HEK293 (cell line): ENCODE measurements at regions not wholly inside any gene's neighbourhood (a gene's known extent, or its start where the extent isn't known, plus 50 kb on each side); places are given as distances from the start of the nearest gene placed in this dataset.

Experiments
- CTCF ChIA-PET: fragments of 350-600 bp; formaldehyde crosslinking; extraction: SDS; loops from one replicate; lab custom pipeline; 2021; ENCODE audit warnings: antibody characterized with exemption; lab: Yijun Ruan, JAX
- POLR2A ChIA-PET: fragments of 300-600 bp; formaldehyde crosslinking; extraction: SDS; loops from one replicate; lab custom pipeline; 2020; ENCODE audit warnings: antibody characterized with exemption, inconsistent platforms; lab: Yijun Ruan, JAX
- H3K27ac ChIP-seq: fragments of 200-500 bp; sonication (Bioruptor generic); 2 replicates; pipeline ENCODE4 v1.5.1; 2014; ENCODE audit warnings: low read depth, low read length, control low read depth, inconsistent platforms; ENCODE audit errors: extremely low read depth
- H3K36me3 ChIP-seq, 2 experiments: fragments of 200-500 bp in 1 of 2; sonication (Bioruptor generic) in 1 of 2; 1 replicate in 1 of 2; 2 replicates in 1 of 2; pipeline ENCODE4 v1.5.1; 2014 to 2017; ENCODE audit warnings: inconsistent platforms in 2 of 2, low read length in 2 of 2; ENCODE audit not compliant: control insufficient read depth in 2 of 2, insufficient read depth in 1 of 2
- H3K4me1 ChIP-seq: fragments of 200-500 bp; sonication (Bioruptor generic); 2 replicates; pipeline ENCODE4 v1.5.1; 2014; ENCODE audit warnings: mild to moderate bottlenecking, low read length, inconsistent platforms; ENCODE audit not compliant: control insufficient read depth, insufficient read depth
- H3K4me3 ChIP-seq: 2 replicates; pipeline ENCODE4 v1.5.1; 2011; ENCODE audit warnings: low read depth, mild to moderate bottlenecking, control low read depth, low read length, moderate library complexity
- H3K9me3 ChIP-seq: fragments of 200-500 bp; sonication (Bioruptor generic); 2 replicates; pipeline ENCODE4 v1.5.1; 2014; ENCODE audit warnings: low read depth, low read length, inconsistent platforms; ENCODE audit not compliant: control insufficient read depth, insufficient read depth
- AEBP2 ChIP-seq: fragments of 450-650 bp; formaldehyde crosslinking; IDR thresholded peaks from 2 replicates; pipeline ENCODE4 v1.5.1; 2016; ENCODE audit warnings: missing biosample characterization, missing genetic modification characterization, borderline replicate concordance
- ATF2 ChIP-seq: fragments of 450-650 bp; formaldehyde crosslinking; IDR thresholded peaks from 2 replicates; pipeline ENCODE4 v1.5.1; 2016; ENCODE audit warnings: missing biosample characterization, missing genetic modification characterization, low read depth
- OVOL3 ChIP-seq: fragments of 450-650 bp; formaldehyde crosslinking; IDR thresholded peaks from 2 replicates; pipeline ENCODE4 v1.5.1; 2016; ENCODE audit warnings: missing biosample characterization, missing genetic modification characterization
- PATZ1 ChIP-seq: fragments of 450-650 bp; formaldehyde crosslinking; IDR thresholded peaks from 2 replicates; pipeline ENCODE4 v1.5.1; 2016; ENCODE audit warnings: missing biosample characterization, missing genetic modification characterization
- SETDB1 ChIP-seq: IDR thresholded peaks from one replicate; pipeline ENCODE4 v1.6.1; 2017; ENCODE audit warnings: mild to moderate bottlenecking, low read length, moderate library complexity, mixed read lengths; ENCODE audit not compliant: insufficient read length
- SP7 ChIP-seq: fragments of 450-650 bp; formaldehyde crosslinking; IDR thresholded peaks from 2 replicates; pipeline ENCODE4 v1.5.1; 2016; ENCODE audit warnings: missing biosample characterization, missing genetic modification characterization
- TRIM28 ChIP-seq: IDR thresholded peaks from 2 replicates; pipeline ENCODE4 v1.6.1; 2011; ENCODE audit warnings: low read length, control low read depth, borderline replicate concordance
- YY2 ChIP-seq: fragments of 450-650 bp; formaldehyde crosslinking; IDR thresholded peaks from 2 replicates; pipeline ENCODE4 v1.5.1; 2016; ENCODE audit warnings: missing biosample characterization, missing genetic modification characterization
- ZBTB6 ChIP-seq: fragments of 450-650 bp; formaldehyde crosslinking; IDR thresholded peaks from 2 replicates; pipeline ENCODE4 v1.5.1; 2017; ENCODE audit warnings: missing biosample characterization, missing genetic modification characterization
- ZNF114 ChIP-seq: fragments of 450-650 bp; formaldehyde crosslinking; IDR thresholded peaks from 2 replicates; pipeline ENCODE4 v1.5.0; 2017; ENCODE audit warnings: missing biosample characterization, missing genetic modification characterization
- ZNF18 ChIP-seq: fragments of 450-650 bp; formaldehyde crosslinking; IDR thresholded peaks from 2 replicates; pipeline ENCODE4 v1.5.1; 2016; ENCODE audit warnings: missing biosample characterization, missing genetic modification characterization
- ZNF302 ChIP-seq: fragments of 450-650 bp; formaldehyde crosslinking; IDR thresholded peaks from 2 replicates; pipeline ENCODE4 v1.5.1; 2016; ENCODE audit warnings: missing biosample characterization, missing genetic modification characterization, low read depth
- ZNF510 ChIP-seq: fragments of 450-650 bp; formaldehyde crosslinking; IDR thresholded peaks from 2 replicates; pipeline ENCODE4 v1.5.1; 2018; ENCODE audit warnings: mild to moderate bottlenecking, missing genetic modification characterization, missing biosample characterization; ENCODE audit not compliant: insufficient replicate concordance
- ZNF561 ChIP-seq: fragments of 450-650 bp; IDR thresholded peaks from 2 replicates; pipeline ENCODE4 v1.5.1; 2018; ENCODE audit warnings: missing biosample characterization, missing genetic modification characterization, borderline replicate concordance
- ZNF654 ChIP-seq: fragments of 450-650 bp; formaldehyde crosslinking; IDR thresholded peaks from 2 replicates; pipeline ENCODE4 v1.5.1; 2016; ENCODE audit warnings: low read depth, missing biosample characterization, missing genetic modification characterization
- ZNF692 ChIP-seq: fragments of 450-650 bp; formaldehyde crosslinking; IDR thresholded peaks from 2 replicates; pipeline ENCODE4 v1.5.1; 2016; ENCODE audit warnings: missing biosample characterization, missing genetic modification characterization

- Histone ChIP-seq H3K27ac (no peak overlapping the region), H3K4me3 (no peak overlapping the region), H3K36me3 (no peaks in the 10 kb centered on the region; a peak in 1 of 3 replicates), H3K9me3 (no peaks in the 10 kb centered on the region; the same call in none of the 2 replicates), H3K4me1 (0 out of 2 replicates have a peak, but pooled peaks cover 6% of the 10 kb centered on the region)
- ChIA-PET POLR2A (no interaction called here), CTCF (interaction anchor here (0.6 to 0.8 kb wide), 2 partner anchors 15 to 23 kb away, joined by 3 to 4 read pairs; no protein-coding TSS in a partner anchor)
- TF ChIP-seq ATF2 (tag by site-specific recombination), result no peak
- no peak for TF ChIP-seq PATZ1 (tag by site-specific recombination)
- peak; percentile 57; the same call in 1 of the 2 replicates for TF ChIP-seq ZNF692 (tag by site-specific recombination)
- 0 out of 2 replicates have a peak, but pooled peaks have one; percentile 17 for TF ChIP-seq TRIM28
- TF ChIP-seq ZNF654, result 0 out of 2 replicates have a peak, but pooled peaks have one; percentile 3
Observed at GRCh38 chrX:150032742-150033141, 94.5 kb upstream of the EOLA2 start.

GRCh38 chrX:150034788-150035187 is 96.5 kb upstream of the EOLA2 start:
- TF ChIP-seq ZNF561 (tag by site-specific recombination), result no peak
- TF ChIP-seq YY2 (tag by site-specific recombination), result no peak
- no peak for TF ChIP-seq ZNF510 (tag by site-specific recombination)
- no peak for TF ChIP-seq ZNF18 (tag by site-specific recombination)
- TF ChIP-seq OVOL3 (tag by site-specific recombination), result no peak
- TF ChIP-seq ATF2 (tag by site-specific recombination), result no peak
- peak; percentile 66 for TF ChIP-seq SETDB1
- no peak for TF ChIP-seq ZNF114
- Histone ChIP-seq H3K4me3 (no peak overlapping the region), H3K4me1 (0 out of 2 replicates have a peak, but pooled peaks cover 6% of the 10 kb centered on the region), H3K9me3 (no peaks in the 10 kb centered on the region; the same call in 1 of the 2 replicates), H3K36me3 (no peaks in the 10 kb centered on the region; a peak in 1 of 3 replicates), H3K27ac (no peak overlapping the region)
- POLR2A ChIA-PET, result no interaction called here
- CTCF ChIA-PET, result no interaction called here

- TF ChIP-seq ATF2 (tag by site-specific recombination) (no peak), SP7 (tag by site-specific recombination) (peak; percentile 37; the same call in 1 of the 2 replicates), ZNF302 (tag by site-specific recombination) (no peak), OVOL3 (tag by site-specific recombination) (no peak), ZBTB6 (tag by site-specific recombination) (no peak), AEBP2 (no peak)
- H3K4me3 ChIP-seq, result no peak overlapping the region
- CTCF ChIA-PET, result no interaction called here
- POLR2A ChIA-PET, result no interaction called here
- no peak overlapping the region for H3K27ac ChIP-seq
- H3K4me1 ChIP-seq, result 0 out of 2 replicates have a peak, but pooled peaks cover 6% of the 10 kb centered on the region
- H3K9me3 ChIP-seq, result no peaks in the 10 kb centered on the region; the same call in 1 of the 2 replicates
- no peaks in the 10 kb centered on the region; a peak in 1 of 3 replicates for H3K36me3 ChIP-seq
Observed at GRCh38 chrX:150035531-150035930, 97.2 kb upstream of the EOLA2 start.
